Neural crest cell (in vitro differentiated cells): ENCODE measurements at regions not wholly inside any gene's neighbourhood (a gene's known extent, or its start where the extent isn't known, plus 50 kb on each side); places are given as distances from the start of the nearest gene placed in this dataset.
"Not testable (repeated sequence)": the region's sequence is repeated elsewhere in the genome, so short reads cannot be mapped to it uniquely, and the experiment has no call there.

Source experiments
- DNase-seq: peaks from one replicate; pipeline ENCODE4 v3.0.0; 2021; ENCODE audit warnings: low read depth, mixed read lengths, low spot score
- H3K27ac Mint-ChIP-seq: one replicate; pipeline ENCODE4 v1.8.0; 2021; ENCODE audit warnings: mild to moderate bottlenecking, mixed read lengths; ENCODE audit not compliant: unreplicated experiment
- H3K27me3 Mint-ChIP-seq: 2 replicates; pipeline ENCODE4 v1.8.0; 2021; ENCODE audit warnings: low read depth, mild to moderate bottlenecking, mixed read lengths
- H3K36me3 Mint-ChIP-seq: 2 replicates; pipeline ENCODE4 v1.8.0; 2021; ENCODE audit warnings: low read depth, mild to moderate bottlenecking, mixed read lengths
- H3K4me1 Mint-ChIP-seq: 2 replicates; pipeline ENCODE4 v1.8.0; 2021; ENCODE audit warnings: mixed read lengths
- H3K4me3 Mint-ChIP-seq: one replicate; pipeline ENCODE4 v1.8.0; 2021; ENCODE audit warnings: mild to moderate bottlenecking, mixed read lengths
- H3K9me3 Mint-ChIP-seq: 2 replicates; pipeline ENCODE4 v1.8.0; 2021; ENCODE audit warnings: mixed read lengths
- CTCF ChIP-seq: fragments of 200-600 bp; sonication (generic); conservative IDR thresholded peaks from 2 replicates; pipeline ENCODE4 v1.5.0; 2021; ENCODE audit warnings: antibody characterized with exemption, mild to moderate bottlenecking

DNA sequence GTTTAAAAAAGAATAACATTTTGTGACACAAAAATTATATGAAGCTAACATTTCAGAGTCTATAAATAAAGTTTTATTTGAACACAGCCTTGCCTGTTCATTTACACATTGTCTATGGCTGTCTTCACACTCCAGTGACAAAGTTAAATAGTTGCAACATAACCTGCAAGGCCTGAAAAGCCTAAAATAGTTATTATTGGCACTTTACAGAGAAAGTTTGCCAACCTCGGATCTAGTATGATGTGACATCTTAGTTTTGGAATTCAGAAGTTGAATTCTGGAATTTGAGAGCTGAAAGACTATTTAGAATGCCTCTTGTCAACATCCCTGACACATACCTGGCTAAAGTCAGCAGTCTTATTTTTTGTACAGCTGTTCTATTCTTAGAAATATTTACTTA lies 68.3 kb downstream of the DYRK2 start:
- no peak for TF ChIP-seq CTCF
- Mint-ChIP-seq H3K27ac (no peak overlapping the region), H3K4me3 (no peak overlapping the region), H3K36me3 (no peaks in the 10 kb centered on the region), H3K9me3 (no peaks in the 10 kb centered on the region), H3K27me3 (no peaks in the 10 kb centered on the region), H3K4me1 (no peaks in the 10 kb centered on the region)
- DNase-seq: no peak

DNA sequence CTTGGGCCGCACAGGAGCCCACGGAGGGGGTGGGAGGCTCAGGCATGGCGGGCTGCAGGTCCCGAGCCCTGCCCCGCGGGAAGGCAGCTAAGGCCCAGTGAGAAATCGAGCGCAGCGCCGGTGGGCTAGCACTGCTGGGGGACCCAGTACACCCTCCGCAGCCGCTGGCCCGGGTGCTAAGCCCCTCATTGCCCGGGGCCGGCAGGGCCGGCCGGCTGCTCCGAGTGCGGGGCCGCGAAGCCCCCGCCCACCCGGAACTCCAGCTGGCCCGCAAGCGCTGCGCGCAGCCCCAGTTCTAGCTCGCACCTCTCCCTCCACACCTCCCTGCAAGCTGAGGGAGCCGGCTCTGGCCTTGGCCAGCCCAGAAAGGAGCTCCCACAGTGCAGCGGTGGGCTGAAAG lies 70.8 kb downstream of the DYRK2 start:
- H3K27ac Mint-ChIP-seq, H3K36me3 Mint-ChIP-seq, DNase-seq, H3K9me3 Mint-ChIP-seq, H3K4me3 Mint-ChIP-seq, H3K4me1 Mint-ChIP-seq, H3K27me3 Mint-ChIP-seq: not testable (repeated sequence)

DNA sequence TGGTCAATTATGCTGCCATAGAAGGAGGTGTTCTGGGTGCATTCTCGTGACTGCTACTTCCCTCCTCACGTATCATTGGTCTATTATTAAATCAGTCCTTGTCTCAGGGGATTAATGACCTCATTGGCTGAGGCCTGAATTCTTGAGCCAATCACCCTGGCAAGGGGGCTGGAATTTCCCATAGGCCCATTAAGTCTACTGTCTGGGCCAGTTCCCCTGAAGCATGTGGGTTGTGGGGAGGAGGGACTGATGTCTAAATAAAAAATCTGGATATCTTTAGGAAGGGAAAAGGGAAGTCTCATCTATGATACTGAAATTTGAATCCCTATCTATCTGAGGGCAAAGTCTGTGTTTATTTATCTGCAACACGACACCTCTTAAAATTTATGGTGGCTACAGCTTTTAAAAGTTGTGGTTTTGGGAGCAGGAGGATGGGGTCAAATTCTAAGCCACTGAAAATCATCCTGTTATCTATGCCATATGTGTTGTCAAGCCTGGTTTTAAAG lies 71.9 kb downstream of the DYRK2 start:
- Mint-ChIP-seq H3K9me3 (no peaks in the 10 kb centered on the region), H3K27ac (no peak overlapping the region), H3K27me3 (no peaks in the 10 kb centered on the region), H3K36me3 (no peaks in the 10 kb centered on the region), H3K4me1 (no peaks in the 10 kb centered on the region), H3K4me3 (no peak overlapping the region)
- TF ChIP-seq CTCF: no peak
- DNase-seq: no peak

GRCh38 chr12:67721248-67721647 lies 72.7 kb downstream of the DYRK2 start:
- no peak overlapping the region for H3K4me3 Mint-ChIP-seq
- no peaks in the 10 kb centered on the region for H3K27me3 Mint-ChIP-seq
- DNase-seq: no peak
- H3K36me3 Mint-ChIP-seq: no peaks in the 10 kb centered on the region
- H3K27ac Mint-ChIP-seq: no peak overlapping the region
- no peaks in the 10 kb centered on the region for H3K4me1 Mint-ChIP-seq
- no peaks in the 10 kb centered on the region for H3K9me3 Mint-ChIP-seq
- TF ChIP-seq CTCF: no peak

GRCh38 chr12:67722296-67722695 lies 73.8 kb downstream of the DYRK2 start:
- DNase-seq: no peak
- H3K27me3 Mint-ChIP-seq: no peaks in the 10 kb centered on the region
- H3K4me3 Mint-ChIP-seq: no peak overlapping the region
- no peaks in the 10 kb centered on the region for H3K9me3 Mint-ChIP-seq
- no peak overlapping the region for H3K27ac Mint-ChIP-seq
- no peaks in the 10 kb centered on the region for H3K36me3 Mint-ChIP-seq
- TF ChIP-seq CTCF: no peak
- no peaks in the 10 kb centered on the region for H3K4me1 Mint-ChIP-seq

DNA sequence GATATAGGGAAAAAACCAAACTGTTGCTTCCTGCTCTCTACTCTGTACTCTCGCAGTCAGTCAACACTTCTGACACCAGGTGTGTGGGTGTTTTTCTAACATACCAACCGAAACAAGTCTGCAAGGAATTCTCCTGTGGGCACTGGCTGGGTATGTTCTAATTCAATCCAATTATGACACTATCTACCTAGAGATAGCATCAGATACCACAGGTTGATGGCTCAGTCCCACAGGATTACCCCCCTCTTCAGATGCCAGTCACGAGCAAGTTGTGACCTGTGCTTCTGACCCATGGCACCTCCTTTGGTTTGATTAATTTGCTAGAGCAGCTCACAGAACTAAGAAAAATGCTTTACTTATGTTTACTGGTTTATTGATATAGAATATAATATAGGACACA lies 78.3 kb downstream of the DYRK2 start:
- Mint-ChIP-seq H3K4me1 (no peaks in the 10 kb centered on the region), H3K36me3 (no peaks in the 10 kb centered on the region)
- TF ChIP-seq CTCF: no peak

More for the DNA sequence above, 78.3 kb downstream of the DYRK2 start:
- Mint-ChIP-seq H3K27me3 (no peaks in the 10 kb centered on the region), H3K27ac (no peak overlapping the region), H3K4me3 (no peak overlapping the region), H3K9me3 (no peaks in the 10 kb centered on the region)
- no peak for DNase-seq
